GM10266 (cell line): ENCODE measurements at regions not wholly inside any gene's neighbourhood (a gene's known extent, or its start where the extent isn't known, plus 50 kb on each side); places are given as distances from the start of the nearest gene placed in this dataset.

ENCODE experiments used
- DNase-seq: peaks from one replicate; pipeline ENCODE4 v3.0.0; 2012; ENCODE audit errors: extremely low spot score
- TF ChIP-seq, protein P1 (sequence below): IDR thresholded peaks from 2 replicates; pipeline ENCODE4 v1.5.1; 2012; ENCODE audit warnings: mild to moderate bottlenecking, low read depth; ENCODE audit not compliant: control insufficient read depth, insufficient read depth; ENCODE audit errors: missing control alignments

DNA sequence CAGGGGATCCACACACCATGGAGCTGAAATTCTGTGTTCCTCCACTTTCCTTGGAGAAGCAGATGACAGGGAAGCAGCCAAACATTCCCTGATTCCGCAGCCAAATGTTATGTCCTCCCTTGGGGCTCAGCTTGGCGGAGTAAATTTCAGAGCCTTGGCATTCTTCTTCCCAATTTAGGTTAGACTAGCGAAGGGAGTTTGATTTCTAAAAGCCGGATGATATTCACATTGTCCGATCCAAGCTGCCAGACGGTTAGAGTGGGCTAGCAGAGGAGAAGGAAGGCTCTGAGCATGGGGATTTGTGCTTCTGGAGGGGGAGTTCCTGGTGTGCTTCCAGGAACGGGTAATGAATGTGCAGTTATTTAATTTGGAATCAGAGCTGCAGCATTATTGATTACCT lies 380.4 kb upstream of the EEF2KMT start:
- TF ChIP-seq, protein P1, sequence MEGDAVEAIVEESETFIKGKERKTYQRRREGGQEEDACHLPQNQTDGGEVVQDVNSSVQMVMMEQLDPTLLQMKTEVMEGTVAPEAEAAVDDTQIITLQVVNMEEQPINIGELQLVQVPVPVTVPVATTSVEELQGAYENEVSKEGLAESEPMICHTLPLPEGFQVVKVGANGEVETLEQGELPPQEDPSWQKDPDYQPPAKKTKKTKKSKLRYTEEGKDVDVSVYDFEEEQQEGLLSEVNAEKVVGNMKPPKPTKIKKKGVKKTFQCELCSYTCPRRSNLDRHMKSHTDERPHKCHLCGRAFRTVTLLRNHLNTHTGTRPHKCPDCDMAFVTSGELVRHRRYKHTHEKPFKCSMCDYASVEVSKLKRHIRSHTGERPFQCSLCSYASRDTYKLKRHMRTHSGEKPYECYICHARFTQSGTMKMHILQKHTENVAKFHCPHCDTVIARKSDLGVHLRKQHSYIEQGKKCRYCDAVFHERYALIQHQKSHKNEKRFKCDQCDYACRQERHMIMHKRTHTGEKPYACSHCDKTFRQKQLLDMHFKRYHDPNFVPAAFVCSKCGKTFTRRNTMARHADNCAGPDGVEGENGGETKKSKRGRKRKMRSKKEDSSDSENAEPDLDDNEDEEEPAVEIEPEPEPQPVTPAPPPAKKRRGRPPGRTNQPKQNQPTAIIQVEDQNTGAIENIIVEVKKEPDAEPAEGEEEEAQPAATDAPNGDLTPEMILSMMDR = no peak
- no peak for DNase-seq

DNA sequence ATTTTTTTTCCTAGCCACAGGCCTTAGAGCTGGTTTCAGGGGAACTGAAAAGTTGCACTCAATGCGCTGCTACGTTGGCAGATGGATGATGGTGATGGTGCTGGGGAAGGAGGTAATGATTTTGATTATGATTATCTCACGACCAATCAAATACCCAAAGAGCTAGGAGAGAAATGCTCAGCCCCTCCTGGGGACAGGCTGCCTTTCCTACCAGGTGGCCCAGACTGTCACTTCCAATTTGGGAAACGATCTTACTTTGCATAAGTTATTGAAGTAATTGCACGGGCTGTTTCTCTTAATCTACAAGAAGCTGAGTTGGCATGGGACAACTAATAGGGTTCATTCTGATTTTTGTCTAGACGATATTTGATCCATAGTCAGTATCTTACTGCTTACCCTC lies 379.7 kb upstream of the EEF2KMT start:
- no peak for DNase-seq
- TF ChIP-seq, protein P1 = no peak

DNA sequence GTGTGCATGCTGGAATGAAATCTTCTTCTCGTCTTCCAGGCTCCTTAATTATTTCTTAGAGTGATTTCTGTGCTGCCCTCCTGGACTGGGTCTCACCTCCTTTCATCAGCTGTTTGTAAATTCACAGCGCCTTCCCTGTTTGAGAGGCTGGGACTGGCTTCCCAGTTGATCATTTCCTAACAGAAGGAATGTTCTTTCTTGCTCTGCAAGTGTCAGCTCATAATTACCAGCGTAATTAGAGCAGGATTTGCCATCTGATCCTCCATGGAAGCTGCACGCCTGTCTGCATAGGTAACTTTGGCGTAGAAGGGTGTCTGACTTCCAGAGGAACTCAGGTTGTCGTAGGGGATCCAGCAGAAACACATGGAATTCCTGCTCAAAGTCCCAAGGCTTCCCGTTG lies 375.0 kb upstream of the EEF2KMT start:
- TF ChIP-seq, protein P1 = no peak
- no peak for DNase-seq

DNA sequence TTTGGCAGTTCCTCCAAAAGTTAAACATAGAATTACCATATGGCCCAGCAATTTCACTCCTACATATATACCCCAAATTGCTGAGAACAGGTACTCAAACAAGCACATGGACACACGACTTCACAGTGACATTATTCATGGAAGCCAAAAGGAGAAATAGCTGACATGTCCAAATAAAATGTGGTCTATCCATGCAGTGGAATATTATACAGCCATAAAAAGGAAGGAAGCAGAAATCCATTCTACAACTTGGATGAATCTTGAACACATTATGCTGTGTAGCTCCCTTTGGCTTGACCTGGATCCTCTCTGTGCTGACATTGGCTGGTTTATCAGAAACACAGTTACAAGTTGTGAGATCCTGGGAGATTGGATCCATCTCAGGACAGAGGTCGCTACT lies 370.9 kb upstream of the EEF2KMT start:
- DNase-seq = no peak
- TF ChIP-seq, protein P1 = no peak

DNA sequence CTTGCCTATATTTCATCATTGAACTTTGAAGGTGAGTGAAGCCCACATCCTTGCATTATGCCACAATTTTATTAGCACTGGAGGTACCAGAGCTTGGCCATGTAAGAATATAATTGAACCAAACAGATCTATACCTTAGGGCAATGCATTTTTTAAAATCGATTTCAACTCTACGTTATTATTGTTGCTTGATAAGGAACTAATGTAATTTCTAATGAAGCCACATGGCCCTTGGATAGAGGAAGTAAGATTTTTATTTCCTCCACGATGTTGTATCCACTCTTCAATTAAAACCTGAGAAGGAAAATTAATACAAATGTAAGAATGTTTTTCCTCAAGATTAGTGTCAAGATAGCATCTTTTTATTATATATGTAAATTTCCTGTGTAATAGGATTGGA lies 370.0 kb upstream of the EEF2KMT start:
- no peak for DNase-seq
- TF ChIP-seq, protein P1 = no peak

DNA sequence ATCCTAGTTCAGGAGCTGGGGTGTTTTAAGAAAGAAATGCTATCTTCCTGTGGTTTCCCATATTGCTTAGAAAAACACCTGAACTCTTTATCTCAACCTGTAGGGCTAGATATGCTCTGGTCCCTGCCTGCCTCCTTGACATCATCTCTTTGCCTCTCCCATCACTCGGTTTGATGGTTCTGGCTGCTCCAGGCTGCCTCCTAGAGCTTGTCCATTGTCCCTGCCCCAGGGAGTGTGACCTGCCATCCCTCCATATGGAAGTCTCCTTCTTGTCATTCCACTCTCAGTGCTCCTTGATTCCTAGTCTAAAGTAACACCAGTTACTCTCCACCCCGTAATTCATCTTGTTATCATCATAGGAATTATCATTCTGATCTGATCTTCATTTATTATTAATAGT lies 369.0 kb upstream of the EEF2KMT start:
- DNase-seq = no peak
- TF ChIP-seq, protein P1 = no peak

DNA sequence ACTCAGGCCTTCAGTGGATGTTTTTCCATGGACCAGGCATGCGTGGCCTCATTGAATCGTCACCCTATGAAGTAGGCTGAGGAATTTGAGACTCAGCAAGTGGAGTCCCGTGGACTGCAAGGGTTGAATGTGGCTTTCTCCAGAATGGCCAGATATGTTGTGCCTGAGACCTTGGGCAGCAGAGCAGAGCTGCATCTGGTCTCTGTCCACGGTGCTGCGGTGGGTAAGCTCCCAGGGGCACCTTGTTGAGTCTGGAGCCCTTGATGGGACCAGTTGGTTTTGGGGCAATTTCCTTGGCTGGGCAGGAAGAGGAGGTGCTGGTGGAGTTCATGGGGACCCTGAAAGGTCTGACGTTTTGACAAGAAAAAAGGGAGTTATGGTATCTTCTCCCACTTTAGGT lies 368.1 kb upstream of the EEF2KMT start:
- TF ChIP-seq, protein P1 = no peak
- no peak for DNase-seq
